Liver (tissue), 8 donors: ENCODE measurements at regions not wholly inside any gene's neighbourhood (a gene's known extent, or its start where the extent isn't known, plus 50 kb on each side); places are given as distances from the start of the nearest gene placed in this dataset.
"Not testable (repeated sequence)": the region's sequence is repeated elsewhere in the genome, so short reads cannot be mapped to it uniquely, and the experiment has no call there.

Experiments
- DNase-seq: peaks from one replicate; pipeline ENCODE4 v3.0.0-alpha.2; 2017; ENCODE audit warnings: low spot score
- H3K27ac ChIP-seq, 2 donors: one replicate each; pipeline ENCODE4 v1.7.0; 2013; ENCODE audit warnings: inconsistent platforms in 2 of 2, low read length in 2 of 2, control low read depth in 1 of 2, low read depth in 1 of 2, mild to moderate bottlenecking in 1 of 2
- H3K27me3 ChIP-seq, 4 donors: one replicate each; pipeline versions ENCODE4 v1.6.1 to v1.7.0; 2013; ENCODE audit warnings: low read length in 3 of 4, inconsistent platforms in 1 of 4, mild to moderate bottlenecking in 1 of 4, moderate library complexity in 1 of 4; ENCODE audit not compliant: control insufficient read depth in 4 of 4, insufficient read depth in 4 of 4
- H3K36me3 ChIP-seq, 4 donors: one replicate each; pipeline versions ENCODE4 v1.6.1 to v1.7.0; 2013; ENCODE audit warnings: low read length in 3 of 4, mild to moderate bottlenecking in 3 of 4, low read depth in 1 of 4, moderate library complexity in 1 of 4; ENCODE audit not compliant: control insufficient read depth in 4 of 4, insufficient read depth in 3 of 4
- H3K4me1 ChIP-seq, 4 donors: one replicate each; pipeline versions ENCODE4 v1.6.1 to v1.7.0; 2013; ENCODE audit warnings: low read length in 3 of 4, mild to moderate bottlenecking in 3 of 4, moderate library complexity in 1 of 4; ENCODE audit not compliant: control insufficient read depth in 4 of 4, insufficient read depth in 4 of 4
- H3K4me3 ChIP-seq, 3 donors: one replicate each; pipeline versions ENCODE4 v1.6.1 to v1.7.0; 2013; ENCODE audit warnings: low read length in 3 of 3, control low read depth in 1 of 3, low read depth in 1 of 3, mild to moderate bottlenecking in 1 of 3
- H3K9ac ChIP-seq, 2 donors: one replicate each; pipeline ENCODE4 v1.7.0; 2013; ENCODE audit warnings: low read length in 2 of 2, mild to moderate bottlenecking in 2 of 2, moderate library complexity in 2 of 2, control low read depth in 1 of 2, low read depth in 1 of 2
- H3K9me3 ChIP-seq, 4 donors: one replicate each; pipeline versions ENCODE4 v1.6.1 to v1.7.0; 2013; ENCODE audit warnings: low read length in 3 of 4; ENCODE audit not compliant: control insufficient read depth in 4 of 4
- CTCF ChIP-seq: fragments of 150-350 bp; IDR thresholded peaks from 2 replicates; pipeline ENCODE4 v1.5.1; 2017; ENCODE audit warnings: improper control_type of control experiment, low read depth, low read length; ENCODE audit not compliant: missing input control
- FOXA2 ChIP-seq: IDR thresholded peaks from 2 replicates; pipeline ENCODE4 v1.6.1; 2016; ENCODE audit warnings: antibody characterized with exemption
- GABPA ChIP-seq, 2 donors: IDR thresholded peaks in 1 of 2; conservative IDR thresholded peaks in 1 of 2; 2 replicates each; pipeline ENCODE4 v1.6.1; 2016; ENCODE audit warnings: antibody characterized with exemption in 2 of 2, mild to moderate bottlenecking in 1 of 2, moderate library complexity in 1 of 2
- HNF4A ChIP-seq, 2 donors: conservative IDR thresholded peaks; 2 replicates each; pipeline ENCODE4 v1.6.1; 2016; ENCODE audit warnings: antibody characterized with exemption in 2 of 2, mild to moderate bottlenecking in 2 of 2
- JUND ChIP-seq, 2 donors: IDR thresholded peaks; 2 replicates each; pipeline ENCODE4 v1.6.1; 2016; ENCODE audit warnings: antibody characterized with exemption in 2 of 2
- MAX ChIP-seq: IDR thresholded peaks from 2 replicates; pipeline ENCODE4 v1.6.1; 2016; ENCODE audit warnings: antibody characterized with exemption
- RAD21 ChIP-seq, 2 donors: IDR thresholded peaks; 2 replicates each; pipeline ENCODE4 v1.6.1; 2016; ENCODE audit warnings: antibody characterized with exemption in 2 of 2, mild to moderate bottlenecking in 2 of 2
- REST ChIP-seq: IDR thresholded peaks from 2 replicates; pipeline ENCODE4 v1.6.1; 2016; ENCODE audit warnings: antibody characterized with exemption, mild to moderate bottlenecking
- SP1 ChIP-seq: IDR thresholded peaks from 2 replicates; pipeline ENCODE4 v1.6.1; 2018; ENCODE audit warnings: antibody characterized with exemption, mild to moderate bottlenecking
- YY1 ChIP-seq: IDR thresholded peaks from 2 replicates; pipeline ENCODE4 v1.6.1; 2016; ENCODE audit warnings: antibody characterized with exemption, mild to moderate bottlenecking
- WGBS: extraction: QIAGEN DNeasy Blood & Tissue Kit; methylation state at CpG from one replicate; pipeline ENCODE4 v1.1.7; 2013; 5-methylcytosine and 5-hydroxymethylcytosine counted together
- TF ChIP-seq, protein P1 (sequence below): IDR thresholded peaks from 2 replicates; pipeline ENCODE4 v1.6.1; 2016; ENCODE audit warnings: antibody characterized with exemption
- donor health status: healthy.
- donor health status: healthy.
- donor health status: healthy.
- donor health status: healthy.
- donor health status: healthy.

DNA sequence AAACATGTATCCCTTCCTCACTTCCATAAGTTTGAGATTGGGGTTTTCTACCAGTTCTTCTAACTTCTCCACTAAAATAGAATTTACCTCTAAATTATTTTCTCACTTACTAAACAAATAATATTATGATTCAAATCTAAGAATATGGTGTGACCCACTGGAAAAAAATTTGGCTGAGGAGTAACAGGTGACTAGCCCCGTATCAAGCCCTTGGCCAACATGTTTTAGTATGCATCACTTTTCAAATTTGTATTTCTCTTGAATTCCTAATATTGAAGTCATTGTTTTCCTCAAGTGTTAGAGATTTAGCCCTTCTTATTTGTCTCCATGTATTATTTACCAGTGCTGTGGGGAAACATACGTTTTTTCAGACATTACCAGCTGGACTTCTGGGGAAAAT lies 759.4 kb downstream of the NSUN3 start:
- Histone ChIP-seq H3K9me3 (no peaks in the 10 kb centered on the region), H3K9ac (no peak overlapping the region), H3K27me3 (no peaks in the 10 kb centered on the region), H3K36me3 (no peaks in the 10 kb centered on the region), H3K4me1 (no peaks in the 10 kb centered on the region), H3K27ac (no peak overlapping the region), H3K4me3 (no peak overlapping the region)
- DNase-seq = no peak
- TF ChIP-seq RAD21 (IDR thresholded peaks at IDR 0.05) (no peak), HNF4A (conservative IDR thresholded peaks at IDR 0.05) (no peak), GABPA (IDR thresholded peaks at IDR 0.05 in 1 of 2, conservative IDR thresholded peaks at IDR 0.05 in 1 of 2) (no peak), SP1 (no peak), MAX (no peak), JUND (IDR thresholded peaks at IDR 0.05) (no peak), YY1 (no peak)
- TF ChIP-seq, protein P1, sequence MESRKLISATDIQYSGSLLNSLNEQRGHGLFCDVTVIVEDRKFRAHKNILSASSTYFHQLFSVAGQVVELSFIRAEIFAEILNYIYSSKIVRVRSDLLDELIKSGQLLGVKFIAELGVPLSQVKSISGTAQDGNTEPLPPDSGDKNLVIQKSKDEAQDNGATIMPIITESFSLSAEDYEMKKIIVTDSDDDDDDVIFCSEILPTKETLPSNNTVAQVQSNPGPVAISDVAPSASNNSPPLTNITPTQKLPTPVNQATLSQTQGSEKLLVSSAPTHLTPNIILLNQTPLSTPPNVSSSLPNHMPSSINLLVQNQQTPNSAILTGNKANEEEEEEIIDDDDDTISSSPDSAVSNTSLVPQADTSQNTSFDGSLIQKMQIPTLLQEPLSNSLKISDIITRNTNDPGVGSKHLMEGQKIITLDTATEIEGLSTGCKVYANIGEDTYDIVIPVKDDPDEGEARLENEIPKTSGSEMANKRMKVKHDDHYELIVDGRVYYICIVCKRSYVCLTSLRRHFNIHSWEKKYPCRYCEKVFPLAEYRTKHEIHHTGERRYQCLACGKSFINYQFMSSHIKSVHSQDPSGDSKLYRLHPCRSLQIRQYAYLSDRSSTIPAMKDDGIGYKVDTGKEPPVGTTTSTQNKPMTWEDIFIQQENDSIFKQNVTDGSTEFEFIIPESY = no peak
- WGBS = 51% methylated on average over 2 of the region's 2 CpGs

DNA sequence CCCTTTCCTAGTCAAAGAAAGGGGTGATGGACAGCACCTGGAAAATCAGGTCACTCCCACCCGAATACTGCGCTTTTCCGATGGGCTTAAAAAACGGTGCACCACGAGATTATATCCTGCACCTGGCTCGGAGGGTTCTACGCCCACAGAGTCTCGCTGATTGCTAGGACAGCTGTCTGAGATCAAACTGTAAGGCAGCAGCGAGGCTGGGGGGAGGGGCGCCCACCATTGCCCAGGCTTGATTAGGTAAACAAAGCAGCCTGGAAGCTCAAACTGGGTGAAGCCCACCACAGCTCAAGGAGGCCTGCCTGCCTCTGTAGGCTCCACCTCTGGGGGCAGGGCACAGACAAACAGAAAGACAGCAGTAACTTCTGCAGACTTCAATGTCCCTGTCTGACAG lies 783.4 kb downstream of the NSUN3 start:
- H3K4me3 ChIP-seq, H3K9ac ChIP-seq, H3K4me1 ChIP-seq, H3K9me3 ChIP-seq, H3K36me3 ChIP-seq, H3K27me3 ChIP-seq, H3K27ac ChIP-seq, DNase-seq: not testable (repeated sequence)
- WGBS = 88% methylated on average over 10 of the region's 10 CpGs

- DNase-seq = no peak
- H3K4me3 ChIP-seq = no peak overlapping the region
- H3K27ac ChIP-seq = no peak overlapping the region
- H3K4me1 ChIP-seq = no peaks in the 10 kb centered on the region
- 58% methylated on average over 3 of the region's 3 CpGs for WGBS
- peaks cover 0 to 3% (median 0%) of the 10 kb centered on the region in 4 donors for H3K27me3 ChIP-seq
- no peaks in the 10 kb centered on the region for H3K36me3 ChIP-seq
- TF ChIP-seq MAX = no peak
- no peak for TF ChIP-seq REST
- TF ChIP-seq RAD21 (IDR thresholded peaks at IDR 0.05) = peak; percentile 68 to 71
- no peak for TF ChIP-seq FOXA2
- peak; percentile 64 for TF ChIP-seq CTCF
- TF ChIP-seq, protein P1 = no peak
- H3K9ac ChIP-seq = no peak overlapping the region
- H3K9me3 ChIP-seq = peaks cover 0 to 4% (median 0%) of the 10 kb centered on the region in 4 donors
Observed at GRCh38 chr3:94862703-94863102, 799.8 kb downstream of the NSUN3 start.
